Left lung (tissue), 4 donors: ENCODE measurements at regions not wholly inside any gene's neighbourhood (a gene's known extent, or its start where the extent isn't known, plus 50 kb on each side); places are given as distances from the start of the nearest gene placed in this dataset.

Experiments
- ATAC-seq: fragments of 200-7000 bp; cut with Tn5 transposase; one replicate; pipeline ENCODE4 v1.9.1; 2020; ENCODE audit warnings: moderate library complexity
- DNase-seq, 4 donors: peaks; one replicate each; pipeline ENCODE4 v3.0.0-alpha.2; 2013 to 2020
- H3K27ac ChIP-seq, 2 donors: fragments of 200-600 bp; sonication (generic) in 1 of 2; one replicate each; pipeline versions ENCODE4 v1.5.0 to v1.8.0; 2020 to 2021
- H3K27me3 ChIP-seq, 2 donors: fragments of 200-600 bp; sonication (generic) in 1 of 2; one replicate each; pipeline versions ENCODE4 v1.5.0 to v1.8.0; 2020 to 2021
- H3K36me3 ChIP-seq, 2 donors: fragments of 200-600 bp; sonication (generic) in 1 of 2; one replicate each; pipeline versions ENCODE4 v1.5.0 to v1.8.0; 2020 to 2021
- H3K4me1 ChIP-seq, 2 donors: fragments of 200-600 bp; one replicate each; pipeline ENCODE4 v1.8.0; 2021
- H3K4me3 ChIP-seq, 2 donors: fragments of 200-600 bp; sonication (generic) in 1 of 2; one replicate each; pipeline versions ENCODE4 v1.5.0 to v1.8.0; 2020 to 2021; ENCODE audit warnings: mild to moderate bottlenecking in 1 of 2
- H3K9me3 ChIP-seq, 2 donors: fragments of 200-600 bp; sonication (generic) in 1 of 2; one replicate each; pipeline versions ENCODE4 v1.5.0 to v1.8.0; 2020 to 2021
- intact Hi-C, 2 donors: fragments of 100-400 bp; cut with DNase I; formaldehyde crosslinking; loops; one replicate each; pipeline versions ENCODE4 v1.11.2 to v1.14.2; 2022
- TF ChIP-seq, protein P1 (sequence below), 2 donors: fragments of 200-600 bp; sonication (generic) in 1 of 2; IDR thresholded peaks; one replicate each; pipeline versions ENCODE4 v1.5.0 to v1.8.0; 2021; ENCODE audit warnings: antibody characterized with exemption in 2 of 2
- donor health status: DM: no; HTN: yes; CAD: no.
- donor health status: DM: no; HTN: no; CAD: no.

DNA sequence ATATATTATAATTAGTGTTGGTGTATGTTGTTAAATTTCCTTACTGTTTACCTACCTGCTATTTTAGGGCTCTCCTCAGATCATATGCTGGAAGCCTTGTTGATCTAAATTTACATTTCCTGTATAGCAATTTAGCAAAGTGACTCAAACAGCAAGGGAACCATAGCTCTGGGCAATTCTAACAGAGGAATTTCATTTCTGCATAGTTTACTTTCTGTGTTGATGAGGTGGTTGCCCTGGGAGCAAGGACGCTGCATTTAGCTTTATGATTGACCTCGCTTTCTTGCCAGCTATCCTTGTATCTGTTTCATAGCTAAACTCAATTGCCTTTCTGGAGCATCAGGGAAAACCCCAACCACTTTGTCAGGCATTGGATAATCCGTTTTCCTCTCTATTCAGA lies 810.8 kb downstream of the GRIK2 start:
- DNase-seq (no peak), ATAC-seq (no peak)
- H3K27ac ChIP-seq: no peak overlapping the region
- H3K36me3 ChIP-seq: no peaks in the 10 kb centered on the region
- intact Hi-C loops: no loop called here
- H3K27me3 ChIP-seq: no peaks in the 10 kb centered on the region
- peaks cover 0 to 13% of the 10 kb centered on the region in 2 donors for H3K9me3 ChIP-seq
- TF ChIP-seq, protein P1, sequence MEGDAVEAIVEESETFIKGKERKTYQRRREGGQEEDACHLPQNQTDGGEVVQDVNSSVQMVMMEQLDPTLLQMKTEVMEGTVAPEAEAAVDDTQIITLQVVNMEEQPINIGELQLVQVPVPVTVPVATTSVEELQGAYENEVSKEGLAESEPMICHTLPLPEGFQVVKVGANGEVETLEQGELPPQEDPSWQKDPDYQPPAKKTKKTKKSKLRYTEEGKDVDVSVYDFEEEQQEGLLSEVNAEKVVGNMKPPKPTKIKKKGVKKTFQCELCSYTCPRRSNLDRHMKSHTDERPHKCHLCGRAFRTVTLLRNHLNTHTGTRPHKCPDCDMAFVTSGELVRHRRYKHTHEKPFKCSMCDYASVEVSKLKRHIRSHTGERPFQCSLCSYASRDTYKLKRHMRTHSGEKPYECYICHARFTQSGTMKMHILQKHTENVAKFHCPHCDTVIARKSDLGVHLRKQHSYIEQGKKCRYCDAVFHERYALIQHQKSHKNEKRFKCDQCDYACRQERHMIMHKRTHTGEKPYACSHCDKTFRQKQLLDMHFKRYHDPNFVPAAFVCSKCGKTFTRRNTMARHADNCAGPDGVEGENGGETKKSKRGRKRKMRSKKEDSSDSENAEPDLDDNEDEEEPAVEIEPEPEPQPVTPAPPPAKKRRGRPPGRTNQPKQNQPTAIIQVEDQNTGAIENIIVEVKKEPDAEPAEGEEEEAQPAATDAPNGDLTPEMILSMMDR (IDR thresholded peaks at IDR 0.05): no peak
- no peaks in the 10 kb centered on the region for H3K4me1 ChIP-seq
- no peak overlapping the region for H3K4me3 ChIP-seq

DNA sequence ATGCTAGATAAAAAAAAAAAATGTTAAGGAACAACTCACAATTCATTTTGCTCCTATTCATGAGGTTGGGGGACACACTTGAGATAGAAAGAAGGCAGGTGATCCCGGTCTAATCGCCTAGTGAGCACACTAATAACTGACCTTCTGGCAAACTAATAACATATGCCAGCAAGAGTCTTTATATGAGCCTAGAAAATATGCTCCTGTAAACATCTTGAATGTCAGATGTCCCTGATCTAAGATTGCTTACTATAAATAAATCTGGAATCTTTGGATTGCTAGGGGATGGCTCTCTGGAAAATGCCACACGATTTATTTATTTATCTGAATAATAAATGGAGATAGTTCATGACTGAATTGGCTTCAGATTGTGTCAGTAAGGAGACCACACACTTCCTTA lies 821.9 kb downstream of the GRIK2 start:
- no peaks in the 10 kb centered on the region for H3K27me3 ChIP-seq
- no peak overlapping the region for H3K27ac ChIP-seq
- no peak overlapping the region for H3K4me3 ChIP-seq
- DNase-seq (no peak), ATAC-seq (no peak)
- H3K4me1 ChIP-seq: no peaks in the 10 kb centered on the region
- no peaks in the 10 kb centered on the region for H3K9me3 ChIP-seq
- intact Hi-C loops: no loop called here
- no peaks in the 10 kb centered on the region for H3K36me3 ChIP-seq
- TF ChIP-seq, protein P1 (IDR thresholded peaks at IDR 0.05): no peak

- H3K4me3 ChIP-seq: no peak overlapping the region
- intact Hi-C loops: no loop called here
- no peak for DNase-seq
- H3K36me3 ChIP-seq: no peaks in the 10 kb centered on the region
- TF ChIP-seq, protein P1 (IDR thresholded peaks at IDR 0.05): no peak
- no peaks in the 10 kb centered on the region for H3K4me1 ChIP-seq
- H3K9me3 ChIP-seq: no peaks in the 10 kb centered on the region
- ATAC-seq: no peak
- H3K27ac ChIP-seq: no peak overlapping the region
- no peaks in the 10 kb centered on the region for H3K27me3 ChIP-seq
Measured at GRCh38 chr6:102216232-102216631, 822.7 kb downstream of the GRIK2 start.

DNA sequence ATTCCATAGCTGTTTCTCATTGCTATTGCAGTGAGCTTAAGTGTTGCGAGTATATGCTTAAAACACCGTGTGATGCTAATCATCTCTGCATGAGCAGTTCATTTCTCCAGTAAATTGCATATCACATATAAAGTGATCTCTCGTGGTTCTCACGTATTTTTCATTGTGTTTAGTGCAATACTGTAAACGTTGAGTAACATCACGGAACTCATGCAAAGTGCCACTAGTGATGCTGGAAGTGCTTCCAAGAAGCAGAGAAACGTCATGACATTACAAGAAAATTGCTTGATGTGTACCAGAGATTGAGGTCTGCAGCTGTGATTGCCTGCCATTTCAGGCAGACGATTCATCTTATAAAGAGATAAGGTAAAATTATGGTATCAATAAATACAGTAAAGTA lies 830.4 kb downstream of the GRIK2 start:
- no peak overlapping the region for H3K4me3 ChIP-seq
- ATAC-seq: no peak
- no peaks in the 10 kb centered on the region for H3K36me3 ChIP-seq
- DNase-seq: no peak
- H3K27me3 ChIP-seq: no peaks in the 10 kb centered on the region
- H3K4me1 ChIP-seq: no peaks in the 10 kb centered on the region
- TF ChIP-seq, protein P1 (IDR thresholded peaks at IDR 0.05): no peak
- intact Hi-C loops: no loop called here
- H3K9me3 ChIP-seq: no peaks in the 10 kb centered on the region
- no peak overlapping the region for H3K27ac ChIP-seq

- intact Hi-C loops: no loop called here
- no peaks in the 10 kb centered on the region for H3K9me3 ChIP-seq
- H3K36me3 ChIP-seq: no peaks in the 10 kb centered on the region
- no peak overlapping the region for H3K4me3 ChIP-seq
- DNase-seq: no peak
- TF ChIP-seq, protein P1 (IDR thresholded peaks at IDR 0.05): no peak
- no peak overlapping the region for H3K27ac ChIP-seq
- no peaks in the 10 kb centered on the region for H3K27me3 ChIP-seq
- no peak for ATAC-seq
- no peaks in the 10 kb centered on the region for H3K4me1 ChIP-seq
Measured at GRCh38 chr6:102229271-102229670, 835.8 kb downstream of the GRIK2 start.
